ENCODE measurements at regions not wholly inside any gene's neighbourhood (a gene's known extent, or its start where the extent isn't known, plus 50 kb on each side); places are given as distances from the start of the nearest gene placed in this dataset.
"Not testable (repeated sequence)": the region's sequence is repeated elsewhere in the genome, so short reads cannot be mapped to it uniquely, and the experiment has no call there.

GRCh38 chr9:95581900-95582299 lies 65.1 kb upstream of the PTCH1 start:
- Mint-ChIP-seq H3K9me3 (no peaks in the 10 kb centered on the region), H3K4me1 (ENCODE audit: low read depth) (no peaks in the 10 kb centered on the region), H3K27me3 (ENCODE audit: low read depth) (peaks cover 8% of the 10 kb centered on the region), H3K4me3 (no peak overlapping the region), H3K36me3 (ENCODE audit: low read depth) (no peaks in the 10 kb centered on the region), H3K27ac (no peak overlapping the region)

GRCh38 chr9:95580812-95581761 lies 64.3 kb upstream of the PTCH1 start:
- Mint-ChIP-seq H3K27ac (no peak overlapping the region), H3K27me3 (ENCODE audit: low read depth) (peaks cover 8% of the 10 kb centered on the region), H3K9me3 (no peaks in the 10 kb centered on the region), H3K36me3 (ENCODE audit: low read depth) (no peaks in the 10 kb centered on the region), H3K4me3 (no peak overlapping the region), H3K4me1 (ENCODE audit: low read depth) (no peaks in the 10 kb centered on the region)

GRCh38 chr9:95574866-95575553 lies 58.2 kb upstream of the PTCH1 start:
- peaks cover 5% of the 10 kb centered on the region for H3K4me1 Mint-ChIP-seq (ENCODE audit: low read depth)
- no peak overlapping the region for H3K27ac Mint-ChIP-seq
- no peak overlapping the region for H3K4me3 Mint-ChIP-seq
- no peaks in the 10 kb centered on the region for H3K36me3 Mint-ChIP-seq (ENCODE audit: low read depth)
- H3K27me3 Mint-ChIP-seq (ENCODE audit: low read depth): peaks cover 26% of the 10 kb centered on the region
- H3K9me3 Mint-ChIP-seq: no peaks in the 10 kb centered on the region

- peaks cover 30% of the 10 kb centered on the region for H3K27me3 Mint-ChIP-seq (ENCODE audit: low read depth)
- no peaks in the 10 kb centered on the region for H3K9me3 Mint-ChIP-seq
- H3K4me3 Mint-ChIP-seq: no peak overlapping the region
- H3K4me1 Mint-ChIP-seq (ENCODE audit: low read depth): peaks cover 5% of the 10 kb centered on the region
- no peaks in the 10 kb centered on the region for H3K36me3 Mint-ChIP-seq (ENCODE audit: low read depth)
- no peak overlapping the region for H3K27ac Mint-ChIP-seq
Measured at GRCh38 chr9:95574176-95574575, 57.4 kb upstream of the PTCH1 start.

- Mint-ChIP-seq H3K4me3 (no peak overlapping the region), H3K36me3 (ENCODE audit: low read depth) (no peaks in the 10 kb centered on the region), H3K4me1 (ENCODE audit: low read depth) (peaks cover 5% of the 10 kb centered on the region), H3K9me3 (no peaks in the 10 kb centered on the region), H3K27me3 (ENCODE audit: low read depth) (peaks cover 30% of the 10 kb centered on the region), H3K27ac (no peak overlapping the region)
Measured at GRCh38 chr9:95573463-95573862, 56.7 kb upstream of the PTCH1 start.

- no peak overlapping the region for H3K27ac Mint-ChIP-seq
- no peak overlapping the region for H3K4me3 Mint-ChIP-seq
- peaks cover 30% of the 10 kb centered on the region for H3K27me3 Mint-ChIP-seq (ENCODE audit: low read depth)
- peaks cover 5% of the 10 kb centered on the region for H3K4me1 Mint-ChIP-seq (ENCODE audit: low read depth)
- no peaks in the 10 kb centered on the region for H3K36me3 Mint-ChIP-seq (ENCODE audit: low read depth)
- H3K9me3 Mint-ChIP-seq: no peaks in the 10 kb centered on the region
Measured at GRCh38 chr9:95572381-95573151, 55.8 kb upstream of the PTCH1 start.

- Mint-ChIP-seq H3K4me1 (ENCODE audit: low read depth) (peaks cover 5% of the 10 kb centered on the region), H3K27me3 (ENCODE audit: low read depth) (peaks cover 25% of the 10 kb centered on the region), H3K9me3 (no peaks in the 10 kb centered on the region), H3K4me3 (no peak overlapping the region), H3K36me3 (ENCODE audit: low read depth) (no peaks in the 10 kb centered on the region), H3K27ac (no peak overlapping the region)
Measured at GRCh38 chr9:95570646-95571045, 53.9 kb upstream of the PTCH1 start.

- no peaks in the 10 kb centered on the region for H3K36me3 Mint-ChIP-seq (ENCODE audit: low read depth)
- H3K4me1 Mint-ChIP-seq (ENCODE audit: low read depth): peaks cover 5% of the 10 kb centered on the region
- no peaks in the 10 kb centered on the region for H3K9me3 Mint-ChIP-seq
- H3K27ac Mint-ChIP-seq: no peak overlapping the region
- peaks cover 29% of the 10 kb centered on the region for H3K27me3 Mint-ChIP-seq (ENCODE audit: low read depth)
- H3K4me3 Mint-ChIP-seq: no peak overlapping the region
Measured at GRCh38 chr9:95570150-95570549, 53.4 kb upstream of the PTCH1 start.

- not testable (repeated sequence) for H3K36me3 Mint-ChIP-seq (ENCODE audit: low read depth); H3K27ac Mint-ChIP-seq; H3K9me3 Mint-ChIP-seq; H3K4me1 Mint-ChIP-seq (ENCODE audit: low read depth); H3K4me3 Mint-ChIP-seq
- peaks cover 41% of the 10 kb centered on the region for H3K27me3 Mint-ChIP-seq (ENCODE audit: low read depth)
Measured at GRCh38 chr9:95568735-95569134, 52.0 kb upstream of the PTCH1 start.
